Stimulated activated naive CD8-positive, alpha-beta T cell treated with anti-CD3 and anti-CD28 coated beads, Interleukin-15, amount 100 ng/mL, for 72 hours (primary cell): ENCODE measurements at regions not wholly inside any gene's neighbourhood (a gene's known extent, or its start where the extent isn't known, plus 50 kb on each side); places are given as distances from the start of the nearest gene placed in this dataset.

Source experiments
- ATAC-seq: fragments of 150-1000 bp; cut with Tn5 transposase; 2 replicates; pipeline ENCODE4 v1.10.0; 2021; ENCODE audit warnings: mild to moderate bottlenecking, moderate library complexity
- DNase-seq, 2 donors: peaks; one replicate each; pipeline ENCODE4 v3.0.0; 2021 to 2022
- H3K27ac Mint-ChIP-seq, 2 donors: one replicate each; pipeline ENCODE4 v1.8.0; 2022; ENCODE audit warnings: mild to moderate bottlenecking in 2 of 2, mixed read lengths in 2 of 2, moderate library complexity in 2 of 2
- H3K27me3 Mint-ChIP-seq: one replicate; pipeline ENCODE4 v1.8.0; 2022; ENCODE audit warnings: mixed read lengths
- H3K4me1 Mint-ChIP-seq: one replicate; pipeline ENCODE4 v1.8.0; 2022; ENCODE audit warnings: mild to moderate bottlenecking, mixed read lengths
- H3K4me3 Mint-ChIP-seq, 2 donors: one replicate each; pipeline ENCODE4 v1.8.0; 2022; ENCODE audit warnings: mild to moderate bottlenecking in 2 of 2, mixed read lengths in 2 of 2, moderate library complexity in 1 of 2
- H3K9me3 Mint-ChIP-seq, 2 donors: one replicate each; pipeline ENCODE4 v1.8.0; 2022; ENCODE audit warnings: mixed read lengths in 2 of 2

GRCh38 chr5:164185000-164185399 lies 679.6 kb downstream of the MAT2B start:
- Mint-ChIP-seq H3K4me3 (no peak overlapping the region), H3K4me1 (no peaks in the 10 kb centered on the region), H3K27me3 (no peaks in the 10 kb centered on the region), H3K27ac (no peak overlapping the region), H3K9me3 (no peaks in the 10 kb centered on the region)
- DNase-seq (no peak), ATAC-seq (no peak)

GRCh38 chr5:164186550-164186949 lies 681.1 kb downstream of the MAT2B start:
- no peaks in the 10 kb centered on the region for H3K9me3 Mint-ChIP-seq
- no peak for DNase-seq
- H3K4me3 Mint-ChIP-seq, result no peak overlapping the region
- no peak for ATAC-seq
- no peaks in the 10 kb centered on the region for H3K27me3 Mint-ChIP-seq
- H3K27ac Mint-ChIP-seq, result no peak overlapping the region
- H3K4me1 Mint-ChIP-seq, result no peaks in the 10 kb centered on the region

- Mint-ChIP-seq H3K4me1 (no peaks in the 10 kb centered on the region), H3K27ac (no peak overlapping the region), H3K9me3 (no peaks in the 10 kb centered on the region), H3K27me3 (no peaks in the 10 kb centered on the region), H3K4me3 (no peak overlapping the region)
- DNase-seq (no peak), ATAC-seq (no peak)
These were observed 682.4 kb downstream of the MAT2B start for GRCh38 chr5:164187785-164188184.

GRCh38 chr5:164188733-164189148 lies 683.3 kb downstream of the MAT2B start:
- Mint-ChIP-seq H3K27ac (no peak overlapping the region), H3K4me1 (no peaks in the 10 kb centered on the region), H3K27me3 (no peaks in the 10 kb centered on the region), H3K4me3 (no peak overlapping the region), H3K9me3 (peaks cover 0 to 4% of the 10 kb centered on the region in 2 donors)
- no peak for ATAC-seq
- no peak for DNase-seq

GRCh38 chr5:164191240-164191639 lies 685.8 kb downstream of the MAT2B start:
- no peak for ATAC-seq
- Mint-ChIP-seq H3K27ac (no peak overlapping the region), H3K27me3 (no peaks in the 10 kb centered on the region), H3K4me1 (no peaks in the 10 kb centered on the region), H3K9me3 (peaks cover 8 to 13% of the 10 kb centered on the region in 2 donors), H3K4me3 (no peak overlapping the region)
- DNase-seq, result no peak

- no peaks in the 10 kb centered on the region for H3K27me3 Mint-ChIP-seq
- H3K4me1 Mint-ChIP-seq, result no peaks in the 10 kb centered on the region
- ATAC-seq (no peak), DNase-seq (no peak)
- no peak overlapping the region for H3K4me3 Mint-ChIP-seq
- H3K27ac Mint-ChIP-seq, result no peak overlapping the region
- H3K9me3 Mint-ChIP-seq, result peaks cover 0 to 6% of the 10 kb centered on the region in 2 donors
These were observed 696.9 kb downstream of the MAT2B start for GRCh38 chr5:164202338-164202737.

- H3K27me3 Mint-ChIP-seq, result no peaks in the 10 kb centered on the region
- H3K9me3 Mint-ChIP-seq, result peaks cover 0 to 6% of the 10 kb centered on the region in 2 donors
- DNase-seq (no peak), ATAC-seq (no peak)
- H3K4me1 Mint-ChIP-seq, result no peaks in the 10 kb centered on the region
- H3K27ac Mint-ChIP-seq, result no peak overlapping the region
- no peak overlapping the region for H3K4me3 Mint-ChIP-seq
These were observed 698.3 kb downstream of the MAT2B start for GRCh38 chr5:164203581-164204225.

GRCh38 chr5:164204338-164204946 lies 699.0 kb downstream of the MAT2B start:
- no peak for DNase-seq
- no peak overlapping the region for H3K4me3 Mint-ChIP-seq
- H3K9me3 Mint-ChIP-seq, result peaks cover 0 to 5% of the 10 kb centered on the region in 2 donors
- no peaks in the 10 kb centered on the region for H3K4me1 Mint-ChIP-seq
- H3K27me3 Mint-ChIP-seq, result no peaks in the 10 kb centered on the region
- H3K27ac Mint-ChIP-seq, result no peak overlapping the region
- ATAC-seq, result no peak

- ATAC-seq (no peak), DNase-seq (no peak)
- Mint-ChIP-seq H3K9me3 (peaks cover 0 to 5% of the 10 kb centered on the region in 2 donors), H3K27me3 (no peaks in the 10 kb centered on the region), H3K4me1 (no peaks in the 10 kb centered on the region), H3K27ac (no peak overlapping the region), H3K4me3 (no peak overlapping the region)
These were observed 700.8 kb downstream of the MAT2B start for GRCh38 chr5:164206196-164206595.

GRCh38 chr5:164207646-164208045 lies 702.2 kb downstream of the MAT2B start:
- H3K27ac Mint-ChIP-seq, result no peak overlapping the region
- no peak for ATAC-seq
- H3K4me3 Mint-ChIP-seq, result no peak overlapping the region
- peaks cover 0 to 5% of the 10 kb centered on the region in 2 donors for H3K9me3 Mint-ChIP-seq
- DNase-seq, result no peak
- H3K4me1 Mint-ChIP-seq, result no peaks in the 10 kb centered on the region
- no peaks in the 10 kb centered on the region for H3K27me3 Mint-ChIP-seq

GRCh38 chr5:164210491-164210890 lies 705.1 kb downstream of the MAT2B start:
- DNase-seq (no peak), ATAC-seq (no peak)
- Mint-ChIP-seq H3K9me3 (peaks cover 0 to 5% of the 10 kb centered on the region in 2 donors), H3K27me3 (no peaks in the 10 kb centered on the region), H3K4me3 (no peak overlapping the region), H3K4me1 (no peaks in the 10 kb centered on the region), H3K27ac (no peak overlapping the region)

GRCh38 chr5:164214698-164215097 lies 709.3 kb downstream of the MAT2B start:
- no peak for DNase-seq
- Mint-ChIP-seq H3K27ac (no peak overlapping the region), H3K27me3 (no peaks in the 10 kb centered on the region), H3K4me3 (no peak overlapping the region), H3K9me3 (peaks cover 8 to 12% of the 10 kb centered on the region in 2 donors), H3K4me1 (no peaks in the 10 kb centered on the region)
- ATAC-seq, result no peak

- no peak for ATAC-seq
- Mint-ChIP-seq H3K27me3 (no peaks in the 10 kb centered on the region), H3K4me3 (no peak overlapping the region), H3K27ac (no peak overlapping the region), H3K9me3 (peaks cover 6 to 8% of the 10 kb centered on the region in 2 donors), H3K4me1 (no peaks in the 10 kb centered on the region)
- no peak for DNase-seq
These were observed 712.0 kb downstream of the MAT2B start for GRCh38 chr5:164217464-164217863.

GRCh38 chr5:164220522-164220921 lies 715.1 kb downstream of the MAT2B start:
- no peaks in the 10 kb centered on the region for H3K4me1 Mint-ChIP-seq
- H3K27me3 Mint-ChIP-seq, result no peaks in the 10 kb centered on the region
- DNase-seq (no peak), ATAC-seq (no peak)
- no peak overlapping the region for H3K4me3 Mint-ChIP-seq
- H3K9me3 Mint-ChIP-seq, result peaks cover 8 to 13% of the 10 kb centered on the region in 2 donors
- no peak overlapping the region for H3K27ac Mint-ChIP-seq

GRCh38 chr5:164224236-164224635 lies 718.8 kb downstream of the MAT2B start:
- H3K27me3 Mint-ChIP-seq, result no peaks in the 10 kb centered on the region
- no peak overlapping the region for H3K27ac Mint-ChIP-seq
- H3K9me3 Mint-ChIP-seq, result peaks cover 0 to 7% of the 10 kb centered on the region in 2 donors
- DNase-seq, result no peak
- H3K4me1 Mint-ChIP-seq, result no peaks in the 10 kb centered on the region
- H3K4me3 Mint-ChIP-seq, result no peak overlapping the region
- no peak for ATAC-seq

GRCh38 chr5:164224772-164225171 lies 719.4 kb downstream of the MAT2B start:
- Mint-ChIP-seq H3K9me3 (peaks cover 0 to 7% of the 10 kb centered on the region in 2 donors), H3K4me1 (no peaks in the 10 kb centered on the region), H3K27me3 (no peaks in the 10 kb centered on the region), H3K4me3 (no peak overlapping the region), H3K27ac (no peak overlapping the region)
- no peak for DNase-seq
- no peak for ATAC-seq

GRCh38 chr5:164230341-164230740 lies 724.9 kb downstream of the MAT2B start:
- Mint-ChIP-seq H3K4me1 (no peaks in the 10 kb centered on the region), H3K27ac (no peak overlapping the region), H3K4me3 (no peak overlapping the region), H3K27me3 (no peaks in the 10 kb centered on the region), H3K9me3 (no peaks in the 10 kb centered on the region)
- no peak for DNase-seq
- ATAC-seq, result no peak
